ENCODE measurements at regions not wholly inside any gene's neighbourhood (a gene's known extent, or its start where the extent isn't known, plus 50 kb on each side); places are given as distances from the start of the nearest gene placed in this dataset.

- peak; percentile 43 for DNase-seq
- Histone ChIP-seq H3K36me3 (ENCODE audit: low read depth, low read length) (no peaks in the 10 kb centered on the region), H3K4me3 (ENCODE audit: low read length) (peak overlapping the region; percentile 72), H3K27me3 (ENCODE audit: low read length) (no peaks in the 10 kb centered on the region), H3K9me2 (replicated peaks; ENCODE audit: low read length) (no peaks in the 10 kb centered on the region), H3K9me3 (ENCODE audit: low read length) (no peaks in the 10 kb centered on the region), H3K4me2 (ENCODE audit: low read length) (peak overlapping the region; percentile 95), H3K4me1 (ENCODE audit: insufficient read depth, low read length) (peaks cover 49% of the 10 kb centered on the region), H3K79me2 (ENCODE audit: low read length) (peaks cover 47% of the 10 kb centered on the region), H4K20me1 (ENCODE audit: low read length) (peaks cover 11% of the 10 kb centered on the region), H3K27ac (ENCODE audit: low read length) (no peak overlapping the region), H2AFZ (ENCODE audit: low read length) (peak overlapping the region; percentile 56), H3F3A (ENCODE audit: low read length, unreplicated experiment) (no peaks in the 10 kb centered on the region), H3K9ac (ENCODE audit: low read length) (peak overlapping the region; percentile 39)
- no TSS peak for BruUV-seq (replicated peaks)
- TF ChIP-seq CTCF (conservative IDR thresholded peaks at IDR 0.05; ENCODE audit: low read depth, low read length) (no peak), EZH2phosphoT487 (IDR thresholded peaks at IDR 0.05; ENCODE audit: borderline replicate concordance, low read length) (no peak), EZH2 (IDR thresholded peaks at IDR 0.05; ENCODE audit: low read length, unreplicated experiment) (no peak)
- POLR2A ChIA-PET (ENCODE audit: unreplicated experiment) = no interaction called here
- CTCF ChIA-PET = no interaction called here
- peak; percentile 30 for ATAC-seq
- intact Hi-C loops (cut with micrococcal nuclease) = loop anchor here (2.0 kb wide), 1 partner anchor 136 kb away; no protein-coding TSS in a partner anchor
Observed at GRCh38 chr11:129278586-129279319, 86.6 kb upstream of the ARHGAP32 start.

GRCh38 chr11:129277198-129277843, 85.2 kb upstream of the ARHGAP32 start:
- intact Hi-C loops (cut with micrococcal nuclease) = no loop called here
- peaks cover 35% of the 10 kb centered on the region for H3K4me1 ChIP-seq (ENCODE audit: insufficient read depth, low read length)
- no peaks in the 10 kb centered on the region for H3K9me2 ChIP-seq (replicated peaks; ENCODE audit: low read length)
- DNase-seq (peak; percentile 46), ATAC-seq (no peak)
- H4K20me1 ChIP-seq (ENCODE audit: low read length) = peaks cover 11% of the 10 kb centered on the region
- no peak overlapping the region for H3K9ac ChIP-seq (ENCODE audit: low read length)
- H3K9me3 ChIP-seq (ENCODE audit: low read length) = no peaks in the 10 kb centered on the region
- no TSS peak for BruUV-seq (replicated peaks)
- no peak overlapping the region for H3K27ac ChIP-seq (ENCODE audit: low read length)
- H3F3A ChIP-seq (ENCODE audit: low read length, unreplicated experiment) = no peaks in the 10 kb centered on the region
- H3K27me3 ChIP-seq (ENCODE audit: low read length) = no peaks in the 10 kb centered on the region
- H3K4me3 ChIP-seq (ENCODE audit: low read length) = peak overlapping the region; percentile 72
- H3K79me2 ChIP-seq (ENCODE audit: low read length) = peaks cover 57% of the 10 kb centered on the region
- H3K4me2 ChIP-seq (ENCODE audit: low read length) = peak overlapping the region; percentile 95
- no peak overlapping the region for H2AFZ ChIP-seq (ENCODE audit: low read length)
- CTCF ChIA-PET = no interaction called here
- H3K36me3 ChIP-seq (ENCODE audit: low read depth, low read length) = no peaks in the 10 kb centered on the region
- TF ChIP-seq EZH2phosphoT487 (IDR thresholded peaks at IDR 0.05; ENCODE audit: borderline replicate concordance, low read length) (no peak), EZH2 (IDR thresholded peaks at IDR 0.05; ENCODE audit: low read length, unreplicated experiment) (no peak), CTCF (conservative IDR thresholded peaks at IDR 0.05; ENCODE audit: low read depth, low read length) (no peak)
- POLR2A ChIA-PET (ENCODE audit: unreplicated experiment) = no interaction called here

- POLR2A ChIA-PET (ENCODE audit: unreplicated experiment) = no interaction called here
- no peak for ATAC-seq
- Histone ChIP-seq H4K20me1 (ENCODE audit: low read length) (peaks cover 11% of the 10 kb centered on the region), H2AFZ (ENCODE audit: low read length) (no peak overlapping the region), H3K4me3 (ENCODE audit: low read length) (no peak overlapping the region), H3K9me3 (ENCODE audit: low read length) (no peaks in the 10 kb centered on the region), H3K79me2 (ENCODE audit: low read length) (peaks cover 72% of the 10 kb centered on the region), H3K4me2 (ENCODE audit: low read length) (no peak overlapping the region), H3K27me3 (ENCODE audit: low read length) (no peaks in the 10 kb centered on the region), H3F3A (ENCODE audit: low read length, unreplicated experiment) (no peaks in the 10 kb centered on the region), H3K9me2 (replicated peaks; ENCODE audit: low read length) (no peaks in the 10 kb centered on the region), H3K9ac (ENCODE audit: low read length) (no peak overlapping the region), H3K36me3 (ENCODE audit: low read depth, low read length) (no peaks in the 10 kb centered on the region), H3K27ac (ENCODE audit: low read length) (no peak overlapping the region), H3K4me1 (ENCODE audit: insufficient read depth, low read length) (peaks cover 24% of the 10 kb centered on the region)
- TF ChIP-seq EZH2 (IDR thresholded peaks at IDR 0.05; ENCODE audit: low read length, unreplicated experiment) = no peak
- no peak for TF ChIP-seq EZH2phosphoT487 (IDR thresholded peaks at IDR 0.05; ENCODE audit: borderline replicate concordance, low read length)
- no peak for TF ChIP-seq CTCF (conservative IDR thresholded peaks at IDR 0.05; ENCODE audit: low read depth, low read length)
- intact Hi-C loops (cut with micrococcal nuclease) = no loop called here
- BruUV-seq (replicated peaks) = no TSS peak
- CTCF ChIA-PET = no interaction called here
- no peak for DNase-seq
Observed at GRCh38 chr11:129275828-129276227, 83.7 kb upstream of the ARHGAP32 start.

Measured in PC-3 (cell line).